ENCODE measurements at regions not wholly inside any gene's neighbourhood (a gene's known extent, or its start where the extent isn't known, plus 50 kb on each side); places are given as distances from the start of the nearest gene placed in this dataset.

DNA sequence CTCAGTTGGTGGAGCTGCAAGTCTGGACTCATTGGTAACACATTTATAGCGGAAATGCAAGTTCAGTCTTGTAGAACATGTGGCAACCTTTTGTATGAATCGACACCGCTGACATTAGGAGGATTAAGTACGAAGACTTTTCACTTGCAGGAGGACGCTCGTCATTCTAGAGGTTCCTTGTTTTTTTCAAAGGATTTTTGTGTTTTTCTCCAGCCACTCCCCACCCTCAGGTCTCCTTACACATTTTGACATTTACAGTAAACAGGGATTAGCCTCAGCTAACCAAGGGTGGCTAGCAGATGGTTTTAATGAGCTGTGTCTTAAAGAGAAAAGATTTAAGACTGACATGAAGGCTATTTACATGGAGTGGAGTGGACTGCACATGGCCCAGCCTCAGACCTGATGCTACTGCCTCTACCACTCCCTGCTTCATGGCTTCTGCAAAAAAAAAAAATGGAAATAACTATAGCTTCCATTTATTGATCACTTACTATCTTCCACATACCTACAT, 173.8 kb downstream of the TRIB2 start:
- CTCF ChIA-PET (ENCODE audit: low intra/inter-chr PET ratio, low total read pairs) = no interaction called here
- BruUV-seq (replicated peaks) = no TSS peak

More for the DNA sequence above, 173.8 kb downstream of the TRIB2 start:
- Histone ChIP-seq H3K9me3 (ENCODE audit: low read length) (peaks cover 61% of the 10 kb centered on the region), H3K4me1 (ENCODE audit: insufficient read depth, low read length) (no peaks in the 10 kb centered on the region), H3K27ac (ENCODE audit: extremely low read length, insufficient read depth, low read length) (no peak overlapping the region), H3K79me2 (ENCODE audit: insufficient read depth, low read length) (no peaks in the 10 kb centered on the region), H3K4me2 (ENCODE audit: low read depth, low read length) (no peak overlapping the region), H3K27me3 (ENCODE audit: control insufficient read depth in 1 of 2, insufficient read depth in 2 of 2, low read length in 2 of 2) (no peaks in the 10 kb centered on the region), H3K9ac (ENCODE audit: insufficient read depth, low read depth, low read length) (no peak overlapping the region), H4K20me1 (ENCODE audit: insufficient read depth, low read length) (no peaks in the 10 kb centered on the region), H3K4me3 (replicated peaks in 1 of 3; ENCODE audit: insufficient read depth in 1 of 3, low read depth in 2 of 3, low read length in 3 of 3) (no peak overlapping the region), H2AFZ (ENCODE audit: low read length) (no peak overlapping the region), H3K36me3 (replicated peaks in 1 of 2; ENCODE audit: control insufficient read depth in 1 of 2, insufficient read depth in 2 of 2, low read length in 2 of 2) (no peaks in the 10 kb centered on the region)
- intact Hi-C loops (cut with micrococcal nuclease; ENCODE audit: unreplicated experiment) = no loop called here
- no peak for ATAC-seq
- TF ChIP-seq, protein P1, sequence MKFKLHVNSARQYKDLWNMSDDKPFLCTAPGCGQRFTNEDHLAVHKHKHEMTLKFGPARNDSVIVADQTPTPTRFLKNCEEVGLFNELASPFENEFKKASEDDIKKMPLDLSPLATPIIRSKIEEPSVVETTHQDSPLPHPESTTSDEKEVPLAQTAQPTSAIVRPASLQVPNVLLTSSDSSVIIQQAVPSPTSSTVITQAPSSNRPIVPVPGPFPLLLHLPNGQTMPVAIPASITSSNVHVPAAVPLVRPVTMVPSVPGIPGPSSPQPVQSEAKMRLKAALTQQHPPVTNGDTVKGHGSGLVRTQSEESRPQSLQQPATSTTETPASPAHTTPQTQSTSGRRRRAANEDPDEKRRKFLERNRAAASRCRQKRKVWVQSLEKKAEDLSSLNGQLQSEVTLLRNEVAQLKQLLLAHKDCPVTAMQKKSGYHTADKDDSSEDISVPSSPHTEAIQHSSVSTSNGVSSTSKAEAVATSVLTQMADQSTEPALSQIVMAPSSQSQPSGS (CRISPR knock-in tag; IDR thresholded peaks at IDR 0.05) = no peak
- no peak for TF ChIP-seq MZF1 (CRISPR knock-in tag; IDR thresholded peaks at IDR 0.05; ENCODE audit: borderline replicate concordance)
- TF ChIP-seq MBNL3 (CRISPR knock-in tag; conservative IDR thresholded peaks at IDR 0.05) = no peak
- TF ChIP-seq KIAA2018 (CRISPR knock-in tag; IDR thresholded peaks at IDR 0.05; ENCODE audit: borderline replicate concordance) = no peak
- no peak for TF ChIP-seq ZNF562 (CRISPR knock-in tag; IDR thresholded peaks at IDR 0.05; ENCODE audit: borderline replicate concordance)
- DNase-seq (ENCODE audit: low spot score) = no peak
- in situ Hi-C loops (cut with HindIII; ENCODE audit: extremely low pct_ligation_motif_present, low pct_unique_long_range_greater_than_20kb) = no loop called here
- FAIRE-seq = no peak
- POLR2A ChIA-PET = no interaction called here
- WGBS (ENCODE audit: low lambda C conversion rate) = 21% methylated on average over 6 of the region's 6 CpGs

All from HepG2 (cell line).